ENCODE measurements at regions not wholly inside any gene's neighbourhood (a gene's known extent, or its start where the extent isn't known, plus 50 kb on each side); places are given as distances from the start of the nearest gene placed in this dataset.
A peak's percentile ranks its signal among the peaks of the same experiment; 100 is the strongest.
"Not testable (repeated sequence)": the region's sequence is repeated elsewhere in the genome, so short reads cannot be mapped to it uniquely, and the experiment has no call there.

GRCh38 chr7:79923953-79924352 is 210.7 kb upstream of the GNAI1 start:
- no peak overlapping the region for H3K4me3 ChIP-seq (ENCODE audit: control insufficient read depth, low read depth, low read length)
- no peak for TF ChIP-seq CTCF (conservative IDR thresholded peaks at IDR 0.05; ENCODE audit: control insufficient read depth, insufficient read depth, low read depth, low read length)
- DNase-seq (ENCODE audit: low read depth), result peak; percentile 39

GRCh38 chr7:79922894-79923293 is 211.7 kb upstream of the GNAI1 start:
- TF ChIP-seq CTCF (conservative IDR thresholded peaks at IDR 0.05; ENCODE audit: control insufficient read depth, insufficient read depth, low read depth, low read length), result no peak
- H3K4me3 ChIP-seq (ENCODE audit: control insufficient read depth, low read depth, low read length), result no peak overlapping the region
- no peak for DNase-seq (ENCODE audit: low read depth)

- H3K4me3 ChIP-seq (ENCODE audit: control insufficient read depth, low read depth, low read length), result no peak overlapping the region
- no peak for DNase-seq (ENCODE audit: low read depth)
- TF ChIP-seq CTCF (conservative IDR thresholded peaks at IDR 0.05; ENCODE audit: control insufficient read depth, insufficient read depth, low read depth, low read length), result no peak
These were observed 212.7 kb upstream of the GNAI1 start for GRCh38 chr7:79921976-79922375.

- DNase-seq (ENCODE audit: low read depth), result not testable (repeated sequence)
These were observed 216.0 kb upstream of the GNAI1 start for GRCh38 chr7:79918632-79919031.

GRCh38 chr7:79915346-79915745 is 219.3 kb upstream of the GNAI1 start:
- DNase-seq (ENCODE audit: low read depth); H3K4me3 ChIP-seq (ENCODE audit: control insufficient read depth, low read depth, low read length): not testable (repeated sequence)

More at GRCh38 chr7:79918632-79919031, 216.0 kb upstream of the GNAI1 start:
- H3K4me3 ChIP-seq (ENCODE audit: control insufficient read depth, low read depth, low read length), result not testable (repeated sequence)

GRCh38 chr7:79912213-79912633 is 222.4 kb upstream of the GNAI1 start:
- TF ChIP-seq CTCF (conservative IDR thresholded peaks at IDR 0.05; ENCODE audit: control insufficient read depth, insufficient read depth, low read depth, low read length), result no peak
- no peak for DNase-seq (ENCODE audit: low read depth)
- H3K4me3 ChIP-seq (ENCODE audit: control insufficient read depth, low read depth, low read length), result no peak overlapping the region

GRCh38 chr7:79911420-79911819 is 223.2 kb upstream of the GNAI1 start:
- no peak for DNase-seq (ENCODE audit: low read depth)
- no peak for TF ChIP-seq CTCF (conservative IDR thresholded peaks at IDR 0.05; ENCODE audit: control insufficient read depth, insufficient read depth, low read depth, low read length)
- H3K4me3 ChIP-seq (ENCODE audit: control insufficient read depth, low read depth, low read length), result no peak overlapping the region

- H3K4me3 ChIP-seq (ENCODE audit: control insufficient read depth, low read depth, low read length), result no peak overlapping the region
- no peak for DNase-seq (ENCODE audit: low read depth)
- TF ChIP-seq CTCF (conservative IDR thresholded peaks at IDR 0.05; ENCODE audit: control insufficient read depth, insufficient read depth, low read depth, low read length), result no peak
These were observed 225.5 kb upstream of the GNAI1 start for GRCh38 chr7:79909176-79909575.
